ENCODE measurements at regions not wholly inside any gene's neighbourhood (a gene's known extent, or its start where the extent isn't known, plus 50 kb on each side); places are given as distances from the start of the nearest gene placed in this dataset.

DNA sequence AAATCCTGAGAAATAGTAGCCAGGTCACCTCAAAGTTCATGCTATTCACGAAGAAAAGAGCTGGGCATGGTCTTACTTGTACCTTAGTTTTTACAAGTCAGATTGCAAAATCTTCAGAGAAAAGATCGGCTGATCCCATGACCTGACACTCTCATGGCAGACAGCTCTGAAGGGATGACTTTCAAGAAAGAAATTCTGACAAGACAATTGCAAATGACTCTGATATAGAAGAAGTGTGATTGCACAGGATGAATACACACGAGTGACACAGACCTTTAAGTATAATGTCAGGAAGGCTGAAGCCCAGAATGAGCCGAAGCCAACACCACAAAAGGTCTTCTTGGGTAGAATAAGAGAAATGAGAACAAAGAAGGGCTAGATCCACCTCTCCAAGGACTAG lies 59.4 kb upstream of the DRD2 start:
- H3K9me3 ChIP-seq (ENCODE audit: insufficient read depth, low read depth, low read length), result no peaks in the 10 kb centered on the region
- 87% methylated on average over 4 of the region's 4 CpGs for WGBS
- H3K9ac ChIP-seq (ENCODE audit: low read depth, low read length), result no peak overlapping the region
- no peak overlapping the region for H3K27ac ChIP-seq (ENCODE audit: low read depth, low read length)
- H3K4me3 ChIP-seq (ENCODE audit: low read length), result no peak overlapping the region
- no peaks in the 10 kb centered on the region for H3K36me3 ChIP-seq (ENCODE audit: insufficient read depth, low read length)
- peaks cover 7% of the 10 kb centered on the region; the same call in 1 of the 2 replicates for H3K4me1 ChIP-seq (ENCODE audit: insufficient read depth, low read length)
- peaks cover 1% of the 10 kb centered on the region; the same call in 1 of the 2 replicates for H3K27me3 ChIP-seq (ENCODE audit: insufficient read depth, low read length)

DNA sequence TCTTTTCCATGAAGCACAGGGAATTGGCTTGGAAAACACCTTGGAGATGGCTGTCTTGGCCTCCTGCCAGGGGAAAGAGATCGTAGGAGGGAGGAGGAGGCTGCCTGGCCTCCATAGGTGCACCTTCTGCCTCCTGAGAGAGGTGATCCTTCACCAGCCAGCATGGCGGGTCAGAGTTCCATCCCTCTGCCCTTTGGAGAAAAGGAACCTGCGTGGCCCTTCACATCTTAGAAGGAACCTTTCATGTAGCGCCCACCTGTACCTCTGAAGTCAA lies 58.2 kb upstream of the DRD2 start:
- Histone ChIP-seq H3K36me3 (ENCODE audit: insufficient read depth, low read length) (no peaks in the 10 kb centered on the region), H3K9ac (ENCODE audit: low read depth, low read length) (no peak overlapping the region), H3K4me3 (ENCODE audit: low read length) (no peak overlapping the region), H3K27me3 (ENCODE audit: insufficient read depth, low read length) (no peaks in the 10 kb centered on the region), H3K27ac (ENCODE audit: low read depth, low read length) (no peak overlapping the region), H3K9me3 (ENCODE audit: insufficient read depth, low read depth, low read length) (no peaks in the 10 kb centered on the region), H3K4me1 (ENCODE audit: insufficient read depth, low read length) (no peaks in the 10 kb centered on the region)
- 92% methylated on average over 4 of the region's 4 CpGs for WGBS

GRCh38 chr11:113532697-113533424 lies 57.7 kb upstream of the DRD2 start:
- Histone ChIP-seq H3K9ac (ENCODE audit: low read depth, low read length) (no peak overlapping the region), H3K9me3 (ENCODE audit: insufficient read depth, low read depth, low read length) (no peaks in the 10 kb centered on the region), H3K36me3 (ENCODE audit: insufficient read depth, low read length) (no peaks in the 10 kb centered on the region), H3K4me3 (ENCODE audit: low read length) (no peak overlapping the region), H3K27me3 (ENCODE audit: insufficient read depth, low read length) (no peaks in the 10 kb centered on the region), H3K27ac (ENCODE audit: low read depth, low read length) (no peak overlapping the region), H3K4me1 (ENCODE audit: insufficient read depth, low read length) (no peaks in the 10 kb centered on the region)
- 23% methylated on average over 8 of the region's 9 CpGs for WGBS

DNA sequence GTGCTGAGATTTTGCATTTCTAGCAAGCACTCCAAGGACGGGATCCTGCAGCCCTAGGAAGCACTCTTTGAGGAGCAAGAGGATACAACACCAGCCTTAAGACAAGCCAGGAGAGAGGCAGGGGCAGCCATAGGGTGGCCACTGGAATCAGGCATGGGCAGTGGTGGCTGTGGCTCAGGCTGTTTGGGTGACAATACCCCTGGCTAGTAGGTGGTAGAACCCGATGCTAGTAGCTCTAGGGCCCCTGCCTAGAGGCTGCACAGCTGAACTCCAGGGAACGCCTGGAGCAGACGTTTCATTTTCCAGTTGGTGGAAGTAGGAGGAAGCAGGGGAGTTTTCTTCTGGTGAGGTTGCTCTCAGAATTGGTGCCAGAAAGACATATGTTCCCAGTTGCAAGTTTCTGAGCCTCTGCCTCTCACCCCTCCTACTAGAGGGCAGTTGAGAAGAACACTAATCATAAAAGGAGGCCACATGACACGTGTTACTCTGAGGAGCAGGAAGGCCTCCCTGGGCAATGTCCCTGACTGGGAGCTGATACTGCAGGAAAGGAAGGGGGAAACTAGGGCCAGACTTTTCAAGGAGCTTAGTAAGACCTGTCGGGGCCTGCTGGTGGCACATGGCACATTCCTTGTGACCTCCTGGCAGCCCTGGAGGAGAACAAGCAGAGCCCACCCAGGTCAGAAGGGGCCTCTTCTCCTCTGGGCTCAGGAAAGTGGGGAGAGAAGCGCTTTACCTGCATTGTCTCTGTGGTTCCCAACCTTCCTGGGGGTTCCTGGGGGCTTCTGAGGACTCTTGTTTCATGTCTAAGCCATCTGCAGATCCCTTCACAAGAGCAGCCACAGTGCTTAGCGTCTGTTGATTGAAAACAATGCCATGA lies 56.6 kb upstream of the DRD2 start:
- no peaks in the 10 kb centered on the region for H3K9me3 ChIP-seq (ENCODE audit: insufficient read depth, low read depth, low read length)
- no peaks in the 10 kb centered on the region for H3K27me3 ChIP-seq (ENCODE audit: insufficient read depth, low read length)
- H3K9ac ChIP-seq (ENCODE audit: low read depth, low read length), result no peak overlapping the region
- no peaks in the 10 kb centered on the region for H3K36me3 ChIP-seq (ENCODE audit: insufficient read depth, low read length)
- 90% methylated on average over 8 of the region's 8 CpGs for WGBS
- no peak overlapping the region for H3K4me3 ChIP-seq (ENCODE audit: low read length)
- H3K4me1 ChIP-seq (ENCODE audit: insufficient read depth, low read length), result no peaks in the 10 kb centered on the region
- H3K27ac ChIP-seq (ENCODE audit: low read depth, low read length), result no peak overlapping the region

- Histone ChIP-seq H3K27me3 (ENCODE audit: insufficient read depth, low read length) (no peaks in the 10 kb centered on the region), H3K27ac (ENCODE audit: low read depth, low read length) (no peak overlapping the region), H3K4me3 (ENCODE audit: low read length) (no peak overlapping the region), H3K9me3 (ENCODE audit: insufficient read depth, low read depth, low read length) (no peaks in the 10 kb centered on the region), H3K36me3 (ENCODE audit: insufficient read depth, low read length) (no peaks in the 10 kb centered on the region), H3K4me1 (ENCODE audit: insufficient read depth, low read length) (no peaks in the 10 kb centered on the region), H3K9ac (ENCODE audit: low read depth, low read length) (no peak overlapping the region)
- whole genome bisulfite sequencing, result 91% methylated on average over 3 of the region's 3 CpGs
Observed at GRCh38 chr11:113531083-113531482, 55.9 kb upstream of the DRD2 start.

GRCh38 chr11:113529606-113530005 lies 54.4 kb upstream of the DRD2 start:
- Histone ChIP-seq H3K27ac (ENCODE audit: low read depth, low read length) (no peak overlapping the region), H3K9me3 (ENCODE audit: insufficient read depth, low read depth, low read length) (no peaks in the 10 kb centered on the region), H3K4me3 (ENCODE audit: low read length) (no peak overlapping the region), H3K27me3 (ENCODE audit: insufficient read depth, low read length) (no peaks in the 10 kb centered on the region), H3K36me3 (ENCODE audit: insufficient read depth, low read length) (no peaks in the 10 kb centered on the region), H3K9ac (ENCODE audit: low read depth, low read length) (no peak overlapping the region), H3K4me1 (ENCODE audit: insufficient read depth, low read length) (no peaks in the 10 kb centered on the region)
- 88% methylated on average over 1 of the region's 1 CpG for WGBS

DNA sequence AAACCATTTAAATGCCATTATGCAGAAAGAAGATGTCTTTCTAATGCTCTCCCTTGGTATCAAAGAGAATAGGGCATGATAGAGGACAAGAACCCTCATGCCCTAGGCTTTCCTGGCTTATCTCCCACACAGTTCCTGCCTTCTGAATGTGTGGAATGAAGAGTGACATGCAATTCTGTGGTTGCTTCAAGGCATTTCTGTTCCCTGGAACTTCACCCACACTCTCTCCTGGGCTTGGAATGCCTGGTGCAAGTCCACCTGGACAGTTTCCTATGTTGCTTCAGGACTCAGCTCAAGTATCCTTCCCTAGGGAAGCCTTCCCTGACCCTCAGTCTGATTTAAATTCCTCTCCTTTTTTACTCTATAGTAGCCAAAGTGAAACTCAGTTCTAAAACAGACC lies 53.8 kb upstream of the DRD2 start:
- no peaks in the 10 kb centered on the region for H3K4me1 ChIP-seq (ENCODE audit: insufficient read depth, low read length)
- H3K27ac ChIP-seq (ENCODE audit: low read depth, low read length), result no peak overlapping the region
- H3K36me3 ChIP-seq (ENCODE audit: insufficient read depth, low read length), result no peaks in the 10 kb centered on the region
- no peak overlapping the region for H3K4me3 ChIP-seq (ENCODE audit: low read length)
- no peaks in the 10 kb centered on the region for H3K9me3 ChIP-seq (ENCODE audit: insufficient read depth, low read depth, low read length)
- no peaks in the 10 kb centered on the region for H3K27me3 ChIP-seq (ENCODE audit: insufficient read depth, low read length)
- no peak overlapping the region for H3K9ac ChIP-seq (ENCODE audit: low read depth, low read length)

- Histone ChIP-seq H3K9me3 (ENCODE audit: insufficient read depth, low read depth, low read length) (no peaks in the 10 kb centered on the region), H3K36me3 (ENCODE audit: insufficient read depth, low read length) (no peaks in the 10 kb centered on the region), H3K4me1 (ENCODE audit: insufficient read depth, low read length) (no peaks in the 10 kb centered on the region), H3K27me3 (ENCODE audit: insufficient read depth, low read length) (no peaks in the 10 kb centered on the region), H3K4me3 (ENCODE audit: low read length) (no peak overlapping the region), H3K27ac (ENCODE audit: low read depth, low read length) (no peak overlapping the region), H3K9ac (ENCODE audit: low read depth, low read length) (no peak overlapping the region)
- WGBS, result 100% methylated on average over 1 of the region's 1 CpG
Observed at GRCh38 chr11:113526521-113526920, 51.3 kb upstream of the DRD2 start.

All from HUES64 (cell line).